HPDE6-E6E7 (cell line): ENCODE measurements at regions not wholly inside any gene's neighbourhood (a gene's known extent, or its start where the extent isn't known, plus 50 kb on each side); places are given as distances from the start of the nearest gene placed in this dataset.

Source experiments
- DNase-seq: peaks from one replicate; pipeline ENCODE4 v3.0.0; 2011; ENCODE audit warnings: missing footprints; ENCODE audit errors: extremely low spot score

GRCh38 chr12:30827101-30828066 lies 72.6 kb upstream of the CAPRIN2 start:
- DNase-seq = no peak

GRCh38 chr12:30826276-30826675 lies 71.5 kb upstream of the CAPRIN2 start:
- DNase-seq = no peak

DNA sequence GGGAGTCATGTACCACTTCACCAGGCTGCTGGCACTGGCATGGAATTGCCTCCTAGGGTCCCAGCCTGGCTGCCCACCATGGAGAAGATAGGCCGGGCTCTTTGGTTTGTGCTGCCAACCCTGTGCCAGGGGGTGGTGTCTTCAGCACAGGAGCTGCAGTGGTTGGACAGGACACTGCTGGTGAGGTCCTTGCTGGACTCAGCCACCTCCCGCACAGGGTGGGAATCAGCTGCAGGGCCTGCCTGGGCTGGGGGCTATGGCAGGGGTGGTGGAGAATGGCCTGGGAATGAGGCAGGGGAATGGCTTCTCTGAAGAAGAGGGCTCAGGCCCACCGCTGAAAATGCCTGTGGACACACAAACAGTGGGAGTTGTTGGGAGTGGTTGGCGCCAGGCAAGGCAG lies 70.6 kb upstream of the CAPRIN2 start:
- DNase-seq = no peak

DNA sequence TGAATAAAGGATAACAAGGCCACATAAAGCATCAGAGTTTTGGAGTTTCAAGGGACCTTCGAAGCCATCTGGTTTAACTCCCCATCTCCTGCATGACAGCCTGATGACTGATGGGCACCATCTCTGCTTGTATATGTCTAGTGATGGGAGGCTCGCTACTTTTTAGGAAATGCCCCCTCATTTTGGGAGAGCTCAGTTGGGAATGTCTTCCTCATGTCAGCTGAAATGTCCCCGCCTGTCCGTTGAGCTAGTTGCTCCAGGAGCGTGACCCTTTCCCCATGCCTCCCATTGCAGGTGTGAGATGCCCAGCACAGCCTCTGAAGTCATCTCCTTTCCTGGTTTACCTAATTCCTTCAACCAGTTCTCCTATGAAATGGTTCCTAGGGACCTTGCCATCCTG lies 69.6 kb upstream of the CAPRIN2 start:
- DNase-seq = no peak

- DNase-seq = no peak
Observed at GRCh38 chr12:30823764-30824163, 69.0 kb upstream of the CAPRIN2 start.

GRCh38 chr12:30823156-30823699 lies 68.5 kb upstream of the CAPRIN2 start:
- no peak for DNase-seq

DNA sequence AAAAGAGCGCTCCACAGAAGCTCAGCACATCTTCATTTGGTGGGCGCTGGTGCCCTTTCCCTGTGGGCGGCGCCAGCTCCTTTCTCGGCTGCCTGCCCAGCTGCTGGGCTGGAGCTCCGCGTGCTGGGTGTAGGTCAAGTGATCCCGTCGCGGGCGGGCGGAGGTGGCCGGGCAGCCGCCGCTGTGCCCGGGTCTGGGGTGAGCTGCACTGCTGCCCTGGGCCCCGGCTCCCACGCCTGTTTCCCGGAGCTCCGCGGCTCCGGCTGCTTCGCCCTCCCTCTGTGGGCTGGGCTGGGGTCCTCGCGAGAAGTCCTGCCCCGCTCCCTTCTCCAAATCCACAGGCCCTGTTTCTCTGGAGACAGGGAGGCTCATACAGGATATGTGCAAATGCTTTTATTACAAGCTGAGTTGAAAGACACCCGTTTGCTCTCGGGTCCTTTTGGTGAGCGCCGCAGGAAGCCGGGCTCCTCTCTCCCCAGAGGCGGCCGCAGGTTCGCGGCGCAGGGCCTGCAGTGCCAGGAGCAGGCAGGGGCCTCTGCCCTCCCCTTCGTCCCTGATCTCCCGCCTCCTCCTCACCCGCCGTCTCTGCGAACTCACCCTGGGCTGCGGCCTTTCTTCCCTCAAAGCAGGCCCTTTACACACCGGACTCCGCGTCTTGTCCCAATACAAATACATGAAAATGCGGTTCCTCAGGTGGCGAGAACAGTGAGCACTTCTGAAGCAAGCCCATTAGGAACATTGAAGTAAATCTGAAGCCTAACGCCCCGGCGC lies 67.8 kb upstream of the CAPRIN2 start:
- peak; percentile 47 for DNase-seq

DNA sequence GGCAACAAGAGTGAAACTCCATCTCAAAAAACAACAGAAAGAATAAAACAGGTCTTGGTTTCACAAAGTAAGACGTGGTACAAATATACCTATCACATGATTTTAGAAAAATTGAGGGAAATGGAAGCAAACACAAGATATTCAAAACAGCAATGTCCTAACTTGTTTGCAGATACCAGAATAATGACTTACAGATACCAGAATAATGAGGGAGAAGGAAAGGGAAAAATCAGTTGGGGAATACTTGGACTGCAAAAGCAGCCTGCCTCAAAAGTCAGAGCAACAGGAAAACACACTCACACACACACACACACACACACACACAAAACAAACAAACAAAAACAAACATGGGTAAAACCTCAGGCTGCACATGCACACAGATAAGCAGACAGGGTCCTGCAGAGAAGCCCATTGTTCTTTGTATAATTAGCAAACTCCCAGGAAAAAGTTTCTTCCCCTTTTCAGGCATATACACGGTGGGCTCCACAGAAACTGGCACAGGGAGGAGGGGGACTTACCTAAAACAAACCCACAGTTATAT lies 65.7 kb upstream of the CAPRIN2 start:
- no peak for DNase-seq

DNA sequence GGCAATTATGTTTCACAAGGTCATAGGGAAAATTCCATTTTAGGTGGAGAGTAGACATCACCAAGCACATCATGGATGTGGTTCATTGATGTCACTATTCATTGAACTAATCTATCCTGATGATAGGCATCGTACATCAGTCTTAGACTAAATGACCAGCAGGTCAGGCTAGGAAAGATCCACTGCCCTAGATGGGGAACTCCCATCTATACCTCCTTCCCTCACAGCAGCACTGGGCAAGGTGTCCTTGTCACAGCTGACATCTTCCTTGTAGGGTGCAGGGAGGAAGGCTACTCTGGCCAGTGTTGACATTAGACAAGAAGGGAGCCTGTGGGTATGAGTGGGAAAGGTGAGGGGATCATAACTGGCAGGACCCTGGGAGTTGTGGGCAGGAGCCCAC lies 63.8 kb upstream of the CAPRIN2 start:
- no peak for DNase-seq

DNA sequence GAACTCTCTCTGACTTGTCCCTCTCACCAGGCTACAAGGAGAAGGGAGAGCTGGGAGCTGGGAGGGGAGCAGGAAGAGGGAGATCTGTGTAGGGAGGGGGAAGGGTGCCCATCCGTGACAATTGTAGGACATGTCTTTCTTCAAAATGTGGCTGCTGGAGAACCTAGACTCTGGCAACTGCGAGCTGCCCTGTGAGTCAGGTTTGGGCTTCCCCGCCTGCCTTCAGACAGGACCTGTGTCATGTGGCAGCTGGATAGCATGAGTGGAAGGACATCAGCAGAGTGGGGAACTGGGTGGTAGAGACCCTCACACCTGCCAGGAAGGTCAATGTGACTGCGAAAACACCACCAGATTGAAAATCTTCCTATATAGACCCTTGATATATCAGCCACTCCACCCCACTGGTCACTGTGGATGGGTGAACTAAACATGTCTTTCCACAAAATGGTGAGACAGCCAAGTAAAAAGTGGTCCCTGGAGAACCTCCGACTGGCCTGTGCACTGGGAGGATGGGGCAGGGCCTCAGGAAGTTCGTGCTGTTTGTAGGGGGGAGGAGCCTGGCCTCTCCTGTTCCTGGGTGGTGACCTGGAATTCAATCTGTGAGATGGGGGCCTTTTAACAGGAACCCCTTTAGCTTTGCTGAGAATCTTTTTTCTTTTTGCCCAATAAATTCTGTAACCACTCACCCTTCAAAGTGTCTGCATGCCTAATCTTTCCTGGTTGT lies 62.2 kb upstream of the CAPRIN2 start:
- no peak for DNase-seq

DNA sequence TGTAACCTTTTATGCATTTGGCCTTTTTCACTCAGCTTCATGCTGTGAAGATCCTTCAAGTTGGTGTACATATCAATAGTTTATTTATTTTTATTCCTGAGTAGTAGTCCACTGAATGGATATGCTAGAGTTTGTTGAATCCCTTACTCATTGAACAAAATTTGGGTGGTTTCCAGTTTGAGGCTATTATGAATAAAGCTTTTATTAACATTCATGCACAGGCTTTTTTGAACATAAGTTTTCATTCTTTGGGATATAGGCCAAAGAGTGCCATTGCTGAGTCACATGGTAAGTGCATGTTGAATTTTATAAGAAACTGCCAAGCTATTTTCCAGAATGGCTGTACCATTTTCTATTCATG lies 59.5 kb upstream of the CAPRIN2 start:
- DNase-seq = no peak

GRCh38 chr12:30813525-30814294 lies 59.0 kb upstream of the CAPRIN2 start:
- DNase-seq = no peak

- DNase-seq = no peak
Observed at GRCh38 chr12:30811966-30812365, 57.2 kb upstream of the CAPRIN2 start.

- DNase-seq = no peak
Observed at GRCh38 chr12:30810918-30811317, 56.2 kb upstream of the CAPRIN2 start.

DNA sequence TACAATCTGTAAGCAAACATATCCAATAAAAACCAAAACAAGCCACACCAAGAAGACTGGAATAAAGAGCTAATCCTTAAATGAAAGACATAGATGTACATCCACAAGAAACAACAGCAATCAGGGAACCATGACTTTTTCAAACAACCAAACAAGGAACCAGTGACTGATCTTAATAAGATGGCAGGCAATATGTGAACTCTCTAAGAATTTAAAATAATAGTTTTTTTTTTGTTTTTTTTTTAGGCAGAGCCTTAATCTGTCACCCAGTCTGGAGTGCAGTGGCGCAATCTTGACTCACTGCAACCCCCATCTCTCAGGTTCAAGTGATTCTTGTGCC lies 52.9 kb upstream of the CAPRIN2 start:
- no peak for DNase-seq

GRCh38 chr12:30806989-30807694 lies 52.4 kb upstream of the CAPRIN2 start:
- DNase-seq = no peak

GRCh38 chr12:30805959-30806358 lies 51.2 kb upstream of the CAPRIN2 start:
- no peak for DNase-seq
